DOHH2 (cell line): ENCODE measurements at regions not wholly inside any gene's neighbourhood (a gene's known extent, or its start where the extent isn't known, plus 50 kb on each side); places are given as distances from the start of the nearest gene placed in this dataset.

Experiments
- EZH2phosphoT487 ChIP-seq: fragments of 200-600 bp; sonication (generic); IDR thresholded peaks from 2 replicates; pipeline ENCODE4 v1.6.1; 2017; ENCODE audit warnings: borderline replicate concordance, mild to moderate bottlenecking, antibody characterized with exemption, low read length, moderate library complexity, mixed read lengths
- TF ChIP-seq, protein P1 (sequence below): fragments of 200-600 bp; sonication (generic); IDR thresholded peaks from one replicate; pipeline ENCODE4 v1.5.1; 2014; ENCODE audit warnings: antibody characterized with exemption, mild to moderate bottlenecking, low read depth, low read length; ENCODE audit not compliant: poor library complexity, severe bottlenecking

DNA sequence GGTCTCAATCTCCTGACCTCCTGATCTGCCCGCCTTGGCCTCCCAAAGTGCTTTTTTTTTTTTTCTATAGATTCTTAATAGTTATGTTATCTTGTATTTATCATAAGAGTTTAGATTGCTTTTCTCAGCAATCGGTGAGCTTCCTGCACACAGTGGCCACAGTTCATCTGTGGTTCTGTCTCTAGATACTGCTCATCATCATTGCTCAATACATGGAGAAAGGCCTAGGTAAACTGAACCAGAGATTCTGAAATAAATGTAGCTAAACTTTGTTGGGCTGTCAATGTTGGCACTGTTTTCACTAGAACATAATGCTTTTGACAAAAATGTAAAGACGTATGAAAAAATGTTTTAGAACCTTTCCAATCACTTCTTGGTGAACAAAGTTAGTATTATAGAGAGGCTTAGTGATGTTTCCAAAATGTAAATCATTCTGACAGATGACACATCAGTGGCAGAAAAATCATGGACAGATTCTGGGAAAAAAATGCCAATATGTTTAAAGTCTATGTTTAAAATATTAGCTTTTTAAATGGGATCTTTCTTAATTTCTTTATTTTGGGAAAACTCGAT, 50.0 kb upstream of the LIMCH1 start:
- TF ChIP-seq, protein P1, sequence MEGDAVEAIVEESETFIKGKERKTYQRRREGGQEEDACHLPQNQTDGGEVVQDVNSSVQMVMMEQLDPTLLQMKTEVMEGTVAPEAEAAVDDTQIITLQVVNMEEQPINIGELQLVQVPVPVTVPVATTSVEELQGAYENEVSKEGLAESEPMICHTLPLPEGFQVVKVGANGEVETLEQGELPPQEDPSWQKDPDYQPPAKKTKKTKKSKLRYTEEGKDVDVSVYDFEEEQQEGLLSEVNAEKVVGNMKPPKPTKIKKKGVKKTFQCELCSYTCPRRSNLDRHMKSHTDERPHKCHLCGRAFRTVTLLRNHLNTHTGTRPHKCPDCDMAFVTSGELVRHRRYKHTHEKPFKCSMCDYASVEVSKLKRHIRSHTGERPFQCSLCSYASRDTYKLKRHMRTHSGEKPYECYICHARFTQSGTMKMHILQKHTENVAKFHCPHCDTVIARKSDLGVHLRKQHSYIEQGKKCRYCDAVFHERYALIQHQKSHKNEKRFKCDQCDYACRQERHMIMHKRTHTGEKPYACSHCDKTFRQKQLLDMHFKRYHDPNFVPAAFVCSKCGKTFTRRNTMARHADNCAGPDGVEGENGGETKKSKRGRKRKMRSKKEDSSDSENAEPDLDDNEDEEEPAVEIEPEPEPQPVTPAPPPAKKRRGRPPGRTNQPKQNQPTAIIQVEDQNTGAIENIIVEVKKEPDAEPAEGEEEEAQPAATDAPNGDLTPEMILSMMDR = no peak
- TF ChIP-seq EZH2phosphoT487 = no peak
